ENCODE measurements at regions not wholly inside any gene's neighbourhood (a gene's known extent, or its start where the extent isn't known, plus 50 kb on each side); places are given as distances from the start of the nearest gene placed in this dataset.

DNA sequence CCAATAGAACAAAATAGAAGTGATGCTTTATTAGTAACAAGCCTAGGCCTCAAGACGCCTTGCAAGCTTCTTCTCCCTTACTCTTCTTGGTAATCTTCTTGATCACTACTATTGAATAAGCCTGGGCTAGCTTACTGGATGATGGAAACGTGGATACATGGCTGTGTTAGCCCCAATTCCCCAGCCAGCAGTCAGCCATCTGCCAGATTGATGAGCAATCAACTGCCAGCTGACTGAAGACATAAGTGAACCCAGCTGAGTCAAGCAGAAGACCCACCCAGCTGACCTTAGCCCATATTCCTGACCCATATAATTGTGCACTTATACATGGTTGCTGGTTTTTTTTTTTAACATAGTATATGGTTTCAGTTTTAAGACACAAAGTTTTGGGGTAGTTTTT lies 130.4 kb downstream of the DHX15 start:
- Histone ChIP-seq H3K4me3 (ENCODE audit: extremely low read depth, insufficient read depth, low read length, poor library complexity, severe bottlenecking) (no peak overlapping the region), H3K36me3 (ENCODE audit: control insufficient read depth, insufficient read depth, low read length) (no peaks in the 10 kb centered on the region), H3K27ac (ENCODE audit: low read depth, low read length, severe bottlenecking) (no peak overlapping the region), H3K9me3 (ENCODE audit: control insufficient read depth, low read length) (peaks cover 4% of the 10 kb centered on the region), H3K4me1 (ENCODE audit: control insufficient read depth, insufficient read depth, low read length, poor library complexity, severe bottlenecking) (no peaks in the 10 kb centered on the region)
- WGBS, 2 experiments (ENCODE audit: insufficient coverage in 2 of 2): 100% methylated on average over 1 of the region's 2 CpGs; no CpG with 5 or more reads in 1 of the 2 experiments

- Histone ChIP-seq H3K4me1 (ENCODE audit: control insufficient read depth, insufficient read depth, low read length, poor library complexity, severe bottlenecking) (no peaks in the 10 kb centered on the region), H3K9me3 (ENCODE audit: control insufficient read depth, low read length) (peaks cover 6% of the 10 kb centered on the region), H3K27ac (ENCODE audit: low read depth, low read length, severe bottlenecking) (no peak overlapping the region), H3K4me3 (ENCODE audit: extremely low read depth, insufficient read depth, low read length, poor library complexity, severe bottlenecking) (no peak overlapping the region), H3K36me3 (ENCODE audit: control insufficient read depth, insufficient read depth, low read length) (no peaks in the 10 kb centered on the region)
- 100% methylated on average over 1 of the region's 2 CpGs; no CpG with 5 or more reads in 1 of the 2 experiments for WGBS, 2 experiments (ENCODE audit: insufficient coverage in 2 of 2)
Observed at GRCh38 chr4:24451870-24452269, 132.5 kb downstream of the DHX15 start.

DNA sequence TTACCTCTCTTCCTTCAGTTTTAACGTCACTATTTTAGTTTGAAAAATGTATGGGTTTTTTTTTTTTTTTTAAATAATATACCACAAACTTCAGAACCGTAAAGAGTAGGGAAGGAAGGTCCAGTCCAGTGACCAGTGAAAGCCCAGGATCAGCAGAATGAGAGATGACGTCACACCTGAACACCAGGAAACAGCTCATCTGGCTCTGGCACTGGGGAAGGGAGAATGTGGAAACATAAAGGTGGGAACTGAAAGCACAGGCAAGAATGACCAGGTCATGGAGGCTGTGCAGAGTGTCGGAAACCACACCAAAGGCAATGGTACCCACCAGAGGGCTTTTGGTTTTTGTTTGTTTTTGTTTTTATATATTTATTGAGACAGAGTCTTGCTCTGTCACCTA lies 141.2 kb downstream of the DHX15 start:
- Histone ChIP-seq H3K4me3 (ENCODE audit: extremely low read depth, insufficient read depth, low read length, poor library complexity, severe bottlenecking) (no peak overlapping the region), H3K4me1 (ENCODE audit: control insufficient read depth, insufficient read depth, low read length, poor library complexity, severe bottlenecking) (no peaks in the 10 kb centered on the region), H3K27ac (ENCODE audit: low read depth, low read length, severe bottlenecking) (no peak overlapping the region), H3K9me3 (ENCODE audit: control insufficient read depth, low read length) (no peaks in the 10 kb centered on the region), H3K36me3 (ENCODE audit: control insufficient read depth, insufficient read depth, low read length) (no peaks in the 10 kb centered on the region)
- 93 to 94% methylated on average over 2 of the region's 4 CpGs for WGBS, 2 experiments (ENCODE audit: insufficient coverage in 2 of 2)

DNA sequence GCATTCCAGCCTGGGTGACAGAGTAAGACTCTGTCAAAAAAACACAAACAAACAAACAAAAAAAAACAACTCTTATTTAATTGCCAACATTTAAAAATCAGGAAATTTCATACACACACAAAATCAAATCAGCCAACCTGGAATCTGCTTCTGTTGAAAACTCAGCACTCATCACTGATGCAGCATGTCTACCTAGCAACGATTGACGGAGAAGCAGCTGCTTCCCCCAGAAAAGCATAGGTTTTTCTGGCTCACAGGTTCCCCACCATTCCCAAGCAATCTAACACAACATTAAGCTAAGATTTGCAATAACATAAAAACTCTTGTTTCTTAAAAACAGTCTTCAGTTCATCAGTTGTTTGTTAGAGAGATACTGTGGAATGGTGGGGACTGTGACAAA lies 143.6 kb downstream of the DHX15 start:
- H3K9me3 ChIP-seq (ENCODE audit: control insufficient read depth, low read length): no peaks in the 10 kb centered on the region
- no peaks in the 10 kb centered on the region for H3K36me3 ChIP-seq (ENCODE audit: control insufficient read depth, insufficient read depth, low read length)
- WGBS, 2 experiments (ENCODE audit: insufficient coverage in 2 of 2): 100% methylated on average over 2 of the region's 2 CpGs

GRCh38 chr4:24434241-24434640 lies 150.1 kb downstream of the DHX15 start:
- Histone ChIP-seq H3K4me1 (ENCODE audit: control insufficient read depth, insufficient read depth, low read length, poor library complexity, severe bottlenecking) (no peaks in the 10 kb centered on the region), H3K4me3 (ENCODE audit: extremely low read depth, insufficient read depth, low read length, poor library complexity, severe bottlenecking) (no peak overlapping the region), H3K36me3 (ENCODE audit: control insufficient read depth, insufficient read depth, low read length) (no peaks in the 10 kb centered on the region), H3K27ac (ENCODE audit: low read depth, low read length, severe bottlenecking) (no peak overlapping the region), H3K9me3 (ENCODE audit: control insufficient read depth, low read length) (no peaks in the 10 kb centered on the region)
- 88 to 91% methylated on average over 10 of the region's 10 CpGs for WGBS, 2 experiments (ENCODE audit: insufficient coverage in 2 of 2)

More for the DNA sequence above, 143.6 kb downstream of the DHX15 start:
- no peak overlapping the region for H3K4me3 ChIP-seq (ENCODE audit: extremely low read depth, insufficient read depth, low read length, poor library complexity, severe bottlenecking)
- H3K27ac ChIP-seq (ENCODE audit: low read depth, low read length, severe bottlenecking): no peak overlapping the region
- H3K4me1 ChIP-seq (ENCODE audit: control insufficient read depth, insufficient read depth, low read length, poor library complexity, severe bottlenecking): no peaks in the 10 kb centered on the region

DNA sequence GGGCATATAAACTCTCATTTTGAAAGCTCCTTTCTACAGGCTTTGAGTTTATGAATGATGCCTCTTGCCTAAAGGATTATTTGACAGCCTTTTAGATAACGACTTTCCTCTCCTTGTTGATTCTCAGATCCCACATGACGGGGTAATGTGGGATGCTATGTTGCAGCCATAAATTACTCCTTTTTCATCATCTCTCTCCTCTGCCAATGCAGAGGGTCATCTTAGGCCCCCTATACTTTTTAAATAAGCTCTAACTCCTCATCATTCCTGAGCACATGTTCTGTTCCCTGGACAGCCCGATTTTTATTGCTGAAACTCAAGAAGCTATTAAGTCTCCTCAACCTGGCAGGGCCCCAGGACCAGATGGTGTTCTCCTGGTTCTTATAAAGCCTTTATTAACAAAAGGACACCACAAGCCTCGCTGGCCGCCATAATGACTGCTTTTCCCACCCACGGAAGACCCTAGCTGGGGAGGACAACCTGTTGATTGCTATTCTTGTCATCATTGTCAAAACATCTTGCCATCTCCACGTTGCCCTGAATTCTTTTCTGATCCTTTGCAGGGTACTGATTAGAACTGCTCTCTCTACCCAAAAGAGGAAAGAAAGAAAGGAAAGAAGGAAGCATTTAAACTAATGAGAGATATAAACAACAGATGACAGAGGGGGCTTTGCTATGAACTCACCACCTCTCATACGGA lies 150.7 kb downstream of the DHX15 start:
- Histone ChIP-seq H3K27ac (ENCODE audit: low read depth, low read length, severe bottlenecking) (no peak overlapping the region), H3K36me3 (ENCODE audit: control insufficient read depth, insufficient read depth, low read length) (no peaks in the 10 kb centered on the region), H3K4me1 (ENCODE audit: control insufficient read depth, insufficient read depth, low read length, poor library complexity, severe bottlenecking) (no peaks in the 10 kb centered on the region), H3K9me3 (ENCODE audit: control insufficient read depth, low read length) (no peaks in the 10 kb centered on the region), H3K4me3 (ENCODE audit: extremely low read depth, insufficient read depth, low read length, poor library complexity, severe bottlenecking) (no peak overlapping the region)
- 82 to 86% methylated on average over 7 of the region's 8 CpGs for WGBS, 2 experiments (ENCODE audit: insufficient coverage in 2 of 2)

DNA sequence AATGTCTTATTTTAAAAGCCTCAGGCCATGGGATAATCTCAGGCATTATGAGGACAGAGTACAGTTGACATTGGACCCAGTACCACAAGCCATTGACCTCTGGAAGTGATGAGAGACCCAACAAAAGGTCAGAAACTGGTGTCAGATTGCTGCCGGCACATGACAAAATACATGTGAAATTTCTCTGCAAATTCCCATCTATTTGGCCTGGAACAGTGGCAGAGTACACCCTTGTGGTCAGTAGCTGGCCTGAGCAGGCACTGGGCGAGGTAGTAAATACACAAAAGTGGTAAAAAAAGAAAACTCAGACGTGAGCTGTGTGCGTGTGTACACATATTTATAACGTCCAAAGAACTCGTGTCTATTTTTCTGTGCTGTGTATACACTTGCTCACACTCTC lies 155.5 kb downstream of the DHX15 start:
- H3K27ac ChIP-seq (ENCODE audit: low read depth, low read length, severe bottlenecking): no peak overlapping the region
- H3K9me3 ChIP-seq (ENCODE audit: control insufficient read depth, low read length): no peaks in the 10 kb centered on the region
- 84% methylated on average over 6 of the region's 6 CpGs for WGBS, 2 experiments (ENCODE audit: insufficient coverage in 2 of 2)
- H3K36me3 ChIP-seq (ENCODE audit: control insufficient read depth, insufficient read depth, low read length): no peaks in the 10 kb centered on the region
- H3K4me3 ChIP-seq (ENCODE audit: extremely low read depth, insufficient read depth, low read length, poor library complexity, severe bottlenecking): no peak overlapping the region
- no peaks in the 10 kb centered on the region for H3K4me1 ChIP-seq (ENCODE audit: control insufficient read depth, insufficient read depth, low read length, poor library complexity, severe bottlenecking)

GRCh38 chr4:24426557-24426956 lies 157.8 kb downstream of the DHX15 start:
- H3K36me3 ChIP-seq (ENCODE audit: control insufficient read depth, insufficient read depth, low read length): no peaks in the 10 kb centered on the region
- no peak overlapping the region for H3K27ac ChIP-seq (ENCODE audit: low read depth, low read length, severe bottlenecking)
- H3K9me3 ChIP-seq (ENCODE audit: control insufficient read depth, low read length): no peaks in the 10 kb centered on the region
- 83 to 93% methylated on average over 4 of the region's 5 CpGs for WGBS, 2 experiments (ENCODE audit: insufficient coverage in 2 of 2)
- no peak overlapping the region for H3K4me3 ChIP-seq (ENCODE audit: extremely low read depth, insufficient read depth, low read length, poor library complexity, severe bottlenecking)
- no peaks in the 10 kb centered on the region for H3K4me1 ChIP-seq (ENCODE audit: control insufficient read depth, insufficient read depth, low read length, poor library complexity, severe bottlenecking)

DNA sequence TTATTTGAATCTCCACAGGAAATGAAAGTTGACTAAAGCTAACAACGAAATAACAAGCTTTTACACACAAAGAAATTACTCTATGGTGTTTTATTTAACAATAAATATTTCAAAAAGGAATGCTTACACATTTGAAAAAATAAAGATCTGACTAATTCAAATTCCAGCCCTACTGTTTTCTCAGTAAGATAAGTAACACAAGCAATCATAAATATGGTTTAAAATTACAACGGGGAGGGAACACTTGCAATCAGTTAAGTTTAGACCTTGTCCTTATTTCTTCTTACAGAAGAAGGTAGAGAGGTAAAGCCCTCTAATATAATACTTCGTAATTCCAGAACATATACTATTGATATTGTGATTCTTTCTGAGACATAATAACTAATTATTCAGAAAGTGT lies 158.5 kb downstream of the DHX15 start:
- Histone ChIP-seq H3K4me3 (ENCODE audit: extremely low read depth, insufficient read depth, low read length, poor library complexity, severe bottlenecking) (no peak overlapping the region), H3K27ac (ENCODE audit: low read depth, low read length, severe bottlenecking) (no peak overlapping the region), H3K9me3 (ENCODE audit: control insufficient read depth, low read length) (no peaks in the 10 kb centered on the region), H3K4me1 (ENCODE audit: control insufficient read depth, insufficient read depth, low read length, poor library complexity, severe bottlenecking) (no peaks in the 10 kb centered on the region), H3K36me3 (ENCODE audit: control insufficient read depth, insufficient read depth, low read length) (no peaks in the 10 kb centered on the region)
- no CpG with 5 or more reads among the region's 3 CpGs for WGBS, 2 experiments (ENCODE audit: insufficient coverage in 2 of 2)

DNA sequence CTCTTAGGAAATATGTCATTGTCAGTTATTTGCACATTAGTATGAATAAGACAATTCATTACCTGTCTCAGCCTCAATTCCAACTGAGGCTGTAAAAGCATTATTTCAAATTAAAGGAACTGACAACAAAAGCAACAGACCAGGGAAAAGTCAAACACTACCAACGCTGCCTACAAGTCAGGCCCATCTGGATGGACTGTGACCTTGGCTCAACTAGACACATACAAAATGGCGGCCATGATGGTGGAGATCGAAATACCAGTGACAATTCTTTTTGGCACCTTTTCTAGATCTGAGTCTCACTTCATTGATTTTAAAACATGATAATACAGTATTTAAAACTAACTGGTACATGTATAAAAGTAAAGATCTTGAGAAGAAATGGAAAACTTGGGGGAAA lies 160.7 kb downstream of the DHX15 start:
- Histone ChIP-seq H3K9me3 (ENCODE audit: control insufficient read depth, low read length) (no peaks in the 10 kb centered on the region), H3K36me3 (ENCODE audit: control insufficient read depth, insufficient read depth, low read length) (no peaks in the 10 kb centered on the region), H3K27ac (ENCODE audit: low read depth, low read length, severe bottlenecking) (no peak overlapping the region), H3K4me1 (ENCODE audit: control insufficient read depth, insufficient read depth, low read length, poor library complexity, severe bottlenecking) (no peaks in the 10 kb centered on the region), H3K4me3 (ENCODE audit: extremely low read depth, insufficient read depth, low read length, poor library complexity, severe bottlenecking) (no peak overlapping the region)
- WGBS, 2 experiments (ENCODE audit: insufficient coverage in 2 of 2): 71 to 100% methylated on average over 1 of the region's 3 CpGs

GRCh38 chr4:24422644-24423043 lies 161.7 kb downstream of the DHX15 start:
- H3K4me3 ChIP-seq (ENCODE audit: extremely low read depth, insufficient read depth, low read length, poor library complexity, severe bottlenecking): no peak overlapping the region
- H3K36me3 ChIP-seq (ENCODE audit: control insufficient read depth, insufficient read depth, low read length): no peaks in the 10 kb centered on the region
- no peak overlapping the region for H3K27ac ChIP-seq (ENCODE audit: low read depth, low read length, severe bottlenecking)
- 100% methylated on average over 1 of the region's 2 CpGs; no CpG with 5 or more reads in 1 of the 2 experiments for WGBS, 2 experiments (ENCODE audit: insufficient coverage in 2 of 2)
- H3K9me3 ChIP-seq (ENCODE audit: control insufficient read depth, low read length): no peaks in the 10 kb centered on the region
- no peaks in the 10 kb centered on the region for H3K4me1 ChIP-seq (ENCODE audit: control insufficient read depth, insufficient read depth, low read length, poor library complexity, severe bottlenecking)

Data from mesodermal cell (in vitro differentiated cells).